DMS53 treated with DMSO at 0.1 percent for 48 hours (cell line): ENCODE measurements at regions not wholly inside any gene's neighbourhood (a gene's known extent, or its start where the extent isn't known, plus 50 kb on each side); places are given as distances from the start of the nearest gene placed in this dataset.

Experiments used
- DNase-seq: peaks from one replicate; lab custom pipeline; 2025; ENCODE audit not compliant: unreplicated experiment; lab: John Stamatoyannopoulos, UW

DNA sequence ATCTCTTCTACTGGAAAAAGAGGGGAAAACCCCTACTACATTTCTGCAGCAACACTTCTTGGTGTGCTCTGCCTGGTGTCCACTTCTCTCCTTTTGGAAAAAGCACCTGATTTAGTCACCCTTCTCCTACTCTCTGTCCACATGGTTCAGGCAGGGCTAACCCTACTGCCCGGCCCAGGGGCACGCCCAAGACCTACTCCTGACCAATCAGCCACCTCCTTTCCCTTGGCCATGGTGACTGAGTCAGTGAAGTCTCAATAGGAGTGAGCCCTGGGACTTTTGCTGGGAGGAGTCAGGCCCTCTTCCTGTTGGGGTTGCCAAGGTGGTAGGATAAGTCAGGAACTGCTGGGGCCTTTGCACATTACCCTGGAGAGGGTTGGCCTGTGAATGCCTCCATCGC, 52.5 kb upstream of the MYL2 start:
- no peak for DNase-seq

DNA sequence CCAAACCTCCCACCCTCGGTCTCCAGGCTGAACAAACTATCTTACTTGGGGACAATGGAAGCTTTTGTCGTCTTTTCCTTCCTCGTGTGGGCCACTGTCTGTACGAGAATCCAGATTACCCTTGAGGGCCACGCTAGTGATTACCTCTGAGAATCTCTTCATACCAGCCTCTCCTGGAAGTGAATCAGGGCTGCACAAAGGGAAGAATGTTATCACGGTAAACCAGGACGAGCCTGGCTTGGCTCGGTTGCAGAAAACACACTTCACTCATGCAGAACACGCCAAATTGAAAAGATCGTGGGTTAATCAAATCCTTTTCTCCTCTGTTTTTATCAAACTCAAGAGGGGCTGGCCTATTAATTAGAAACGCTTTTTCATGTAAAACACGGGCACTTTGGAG, 51.6 kb upstream of the MYL2 start:
- DNase-seq: no peak

DNA sequence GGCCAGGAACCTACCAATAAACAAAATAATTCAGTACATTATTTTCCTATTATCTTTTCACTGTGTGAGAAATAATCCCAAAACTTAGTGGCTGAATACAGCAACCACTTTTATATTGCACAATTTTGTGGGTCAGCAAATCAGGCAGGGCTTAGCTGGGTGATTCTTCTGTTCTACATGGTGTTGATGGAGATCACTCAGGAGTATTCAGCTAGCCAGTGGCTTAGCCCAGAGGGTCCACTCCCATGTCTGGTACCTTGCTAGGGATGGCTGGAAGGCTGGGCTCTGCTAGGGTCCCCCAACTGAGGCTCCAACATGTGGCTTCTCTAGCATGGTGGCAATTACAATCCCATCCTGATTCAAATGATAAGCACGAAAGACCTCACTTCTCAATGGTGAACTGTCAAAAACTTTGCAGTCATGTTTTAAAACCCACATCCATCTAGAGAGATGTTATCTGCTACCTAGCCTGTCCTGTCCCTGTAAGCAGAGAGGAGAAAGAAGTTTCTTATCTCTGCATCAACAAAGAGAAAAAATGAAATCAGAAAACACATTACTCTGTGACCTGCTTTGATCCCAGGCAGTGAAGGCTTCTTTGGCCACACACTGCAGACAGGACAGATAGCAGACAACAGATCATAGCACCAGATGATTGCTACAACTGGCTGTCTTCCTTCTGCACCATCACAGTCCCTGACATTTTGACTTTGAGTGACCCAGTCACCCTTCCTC, 51.0 kb upstream of the MYL2 start:
- DNase-seq: no peak
